ENCODE measurements at regions not wholly inside any gene's neighbourhood (a gene's known extent, or its start where the extent isn't known, plus 50 kb on each side); places are given as distances from the start of the nearest gene placed in this dataset.

DNA sequence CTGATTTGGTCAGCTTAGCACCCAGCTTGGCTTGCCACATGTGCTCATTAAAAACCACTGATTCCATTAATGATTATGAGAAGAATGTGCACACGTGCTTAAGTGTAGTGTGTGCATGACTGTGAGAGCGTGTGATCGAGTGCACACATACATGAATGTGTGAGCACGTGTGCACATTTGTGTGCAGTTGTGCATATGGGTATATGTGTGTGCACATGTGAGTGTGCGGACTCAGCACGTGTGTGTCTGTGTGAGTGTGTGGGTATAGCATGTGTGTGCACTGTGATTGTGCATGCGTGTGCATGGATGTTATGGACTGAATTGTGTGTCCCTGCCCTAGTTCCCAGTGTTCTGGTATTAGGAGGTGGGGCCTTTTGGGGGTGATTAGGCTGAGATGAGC is 202.1 kb upstream of the ZNF536 start:
- Histone ChIP-seq H2BK15ac (ENCODE audit: low read length) (no peak overlapping the region), H2BK20ac (ENCODE audit: low read length) (no peak overlapping the region), H3K23me2 (ENCODE audit: low read depth, low read length) (peaks cover 10% of the 10 kb centered on the region), H3K4ac (replicated peaks; ENCODE audit: insufficient read length, low read depth, low read length) (peak overlapping the region; percentile 69), H4K20me1 (replicated peaks in 1 of 2; ENCODE audit: control insufficient read depth in 1 of 2, insufficient read depth in 2 of 2, low read length in 2 of 2) (peaks cover 0 to 11% of the 10 kb centered on the region in 2 experiments), H2BK12ac (ENCODE audit: low read depth, low read length) (no peak overlapping the region), H3K4me2 (ENCODE audit: insufficient read depth in 1 of 2, low read depth in 2 of 2, low read length in 2 of 2) (no peak overlapping the region), H2BK5ac (ENCODE audit: low read depth, low read length) (no peak overlapping the region), H4K8ac (ENCODE audit: extremely low read depth, insufficient read depth, low read length) (no peak overlapping the region; the same call in 1 of the 2 replicates), H3K4me3 (ENCODE audit: extremely low read depth in 1 of 4, insufficient read depth in 2 of 4, low read depth in 3 of 4, low read length in 4 of 4) (no peak overlapping the region), H3K14ac (ENCODE audit: insufficient read length) (peak overlapping the region; percentile 34), H4K5ac (ENCODE audit: insufficient read length, low read depth, low read length) (no peak overlapping the region), H2AK5ac (ENCODE audit: low read depth, low read length) (no peak overlapping the region), H3K36me3 (ENCODE audit: control insufficient read depth in 2 of 4, insufficient read depth in 4 of 4, low read length in 3 of 4) (peaks cover 0 to 2% (median 0%) of the 10 kb centered on the region in 4 experiments; a peak in 1 of 8 replicates), H3K27ac (ENCODE audit: low read depth, low read length) (no peak overlapping the region), H3K27me3 (replicated peaks in 1 of 4; ENCODE audit: control insufficient read depth in 3 of 4, extremely low read depth in 1 of 4, insufficient read depth in 3 of 4, low read length in 3 of 4) (no peaks in the 10 kb centered on the region), H2BK120ac (replicated peaks; ENCODE audit: low read depth, low read length) (no peak overlapping the region), H4K91ac (replicated peaks; ENCODE audit: insufficient read length, low read length) (no peak overlapping the region), H3K79me1 (ENCODE audit: low read depth, low read length) (no peaks in the 10 kb centered on the region), H3K23ac (ENCODE audit: insufficient read length) (peak overlapping the region; percentile 74), H3K18ac (ENCODE audit: extremely low read depth, low read length) (no peak overlapping the region), H3K9ac (replicated peaks in 1 of 4; ENCODE audit: extremely low read depth in 1 of 4, low read depth in 3 of 4, low read length in 3 of 4) (no peak overlapping the region), H3K9me3 (ENCODE audit: insufficient read depth in 2 of 2, low read depth in 1 of 2, low read length in 1 of 2) (peaks cover 0 to 5% of the 10 kb centered on the region in 2 experiments; a peak in 2 of 4 replicates), H3K4me1 (replicated peaks in 1 of 4; ENCODE audit: control insufficient read depth in 3 of 4, insufficient read depth in 4 of 4, low read length in 3 of 4) (no peaks in the 10 kb centered on the region), H3K56ac (replicated peaks; ENCODE audit: insufficient read length, low read depth, low read length) (no peak overlapping the region), H3K79me2 (ENCODE audit: control insufficient read depth in 1 of 2, insufficient read depth in 2 of 2, low read length in 2 of 2) (no peaks in the 10 kb centered on the region), H2AFZ (ENCODE audit: low read length) (no peak overlapping the region)
- POLR2A ChIA-PET (ENCODE audit: partially characterized antibody): interaction anchor here (0.6 kb wide), 1 partner anchor 10 kb away, joined by 3 read pairs; no protein-coding TSS in a partner anchor
- no peak for FAIRE-seq
- no peak for DNase-seq (ENCODE audit: low read depth in 1 of 2, low spot score in 2 of 2)
- WGBS, 2 experiments (ENCODE audit: extremely low coverage in 1 of 2, insufficient coverage in 1 of 2, insufficient read length in 1 of 2, insufficient replicate concordance in 2 of 2, low coverage in 1 of 2, low lambda C conversion rate in 2 of 2, missing lambda C conversion rate in 1 of 2): 93% methylated on average over 7 of the region's 7 CpGs; no CpG with 5 or more reads in 1 of the 2 experiments
- CTCF ChIA-PET (ENCODE audit: partially characterized antibody): no interaction called here
- no peak for TF ChIP-seq GABPA (IDR thresholded peaks at IDR 0.05; ENCODE audit: borderline replicate concordance, insufficient read depth, low read length)
- TF ChIP-seq JUND (IDR thresholded peaks at IDR 0.05; ENCODE audit: low read length): no peak
- no peak for TF ChIP-seq SRF (IDR thresholded peaks at IDR 0.05; ENCODE audit: low read depth, low read length)
- no peak for TF ChIP-seq RFX5 (IDR thresholded peaks at IDR 0.05; ENCODE audit: borderline replicate concordance, low read depth, low read length)
- TF ChIP-seq CBX8 (IDR thresholded peaks at IDR 0.05; ENCODE audit: borderline replicate concordance, low read depth, low read length): no peak
- TF ChIP-seq, protein P1, sequence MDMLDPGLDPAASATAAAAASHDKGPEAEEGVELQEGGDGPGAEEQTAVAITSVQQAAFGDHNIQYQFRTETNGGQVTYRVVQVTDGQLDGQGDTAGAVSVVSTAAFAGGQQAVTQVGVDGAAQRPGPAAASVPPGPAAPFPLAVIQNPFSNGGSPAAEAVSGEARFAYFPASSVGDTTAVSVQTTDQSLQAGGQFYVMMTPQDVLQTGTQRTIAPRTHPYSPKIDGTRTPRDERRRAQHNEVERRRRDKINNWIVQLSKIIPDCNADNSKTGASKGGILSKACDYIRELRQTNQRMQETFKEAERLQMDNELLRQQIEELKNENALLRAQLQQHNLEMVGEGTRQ (IDR thresholded peaks at IDR 0.05; ENCODE audit: low read length): no peak
- no peak for TF ChIP-seq RBBP5 (IDR thresholded peaks at IDR 0.05; ENCODE audit: borderline replicate concordance, low read depth, low read length)
- no peak for TF ChIP-seq NRF1 (IDR thresholded peaks at IDR 0.05; ENCODE audit: low read depth, low read length)

Data from H1 (cell line).